ENCODE measurements at regions not wholly inside any gene's neighbourhood (a gene's known extent, or its start where the extent isn't known, plus 50 kb on each side); places are given as distances from the start of the nearest gene placed in this dataset.
A peak's percentile ranks its signal among the peaks of the same experiment; 100 is the strongest.

- H3K79me2 ChIP-seq (ENCODE audit: control insufficient read depth, low read length): no peaks in the 10 kb centered on the region
- no peak overlapping the region for H3K4me3 ChIP-seq (ENCODE audit: low read length)
- H3K9me2 ChIP-seq (replicated peaks; ENCODE audit: control insufficient read depth, low read length): no peaks in the 10 kb centered on the region
- TF ChIP-seq EZH2phosphoT487 (IDR thresholded peaks at IDR 0.05; ENCODE audit: borderline replicate concordance, low read length) (no peak), CTCF (IDR thresholded peaks at IDR 0.05; ENCODE audit: low read depth, low read length, poor library complexity, severe bottlenecking) (no peak)
- H3K9me3 ChIP-seq (ENCODE audit: control insufficient read depth, insufficient read depth, low read length): no peaks in the 10 kb centered on the region
- peaks cover 51% of the 10 kb centered on the region for H3K27me3 ChIP-seq (ENCODE audit: control insufficient read depth, low read length)
- H3F3A ChIP-seq (ENCODE audit: control insufficient read depth, insufficient read depth): no peaks in the 10 kb centered on the region
- H3K4me2 ChIP-seq (ENCODE audit: low read length): no peak overlapping the region
- no peaks in the 10 kb centered on the region for H3K4me1 ChIP-seq (ENCODE audit: control insufficient read depth, low read length)
- no peak overlapping the region for H3K27ac ChIP-seq (ENCODE audit: low read depth, low read length)
- H3K36me3 ChIP-seq (ENCODE audit: control insufficient read depth, low read length): no peaks in the 10 kb centered on the region
- no peaks in the 10 kb centered on the region for H4K20me1 ChIP-seq (ENCODE audit: control insufficient read depth, insufficient read depth, low read depth, low read length)
These were observed 351.3 kb downstream of the RRAGC start for GRCh38 chr1:38508232-38508631.

GRCh38 chr1:38507563-38507962 is 352.0 kb downstream of the RRAGC start:
- no peak overlapping the region for H3K27ac ChIP-seq (ENCODE audit: low read depth, low read length)

GRCh38 chr1:38505944-38506343 is 353.6 kb downstream of the RRAGC start:
- H3K9me3 ChIP-seq (ENCODE audit: control insufficient read depth, insufficient read depth, low read length): no peaks in the 10 kb centered on the region
- H3K36me3 ChIP-seq (ENCODE audit: control insufficient read depth, low read length): no peaks in the 10 kb centered on the region
- no peaks in the 10 kb centered on the region for H4K20me1 ChIP-seq (ENCODE audit: control insufficient read depth, insufficient read depth, low read depth, low read length)
- H3K27ac ChIP-seq (ENCODE audit: low read depth, low read length): no peak overlapping the region
- TF ChIP-seq EZH2phosphoT487 (IDR thresholded peaks at IDR 0.05; ENCODE audit: borderline replicate concordance, low read length): no peak
- TF ChIP-seq CTCF (IDR thresholded peaks at IDR 0.05; ENCODE audit: low read depth, low read length, poor library complexity, severe bottlenecking): no peak
- H3K4me3 ChIP-seq (ENCODE audit: low read length): no peak overlapping the region
- peaks cover 50% of the 10 kb centered on the region for H3K27me3 ChIP-seq (ENCODE audit: control insufficient read depth, low read length)
- no peaks in the 10 kb centered on the region for H3F3A ChIP-seq (ENCODE audit: control insufficient read depth, insufficient read depth)
- no peaks in the 10 kb centered on the region for H3K79me2 ChIP-seq (ENCODE audit: control insufficient read depth, low read length)
- H3K4me1 ChIP-seq (ENCODE audit: control insufficient read depth, low read length): no peaks in the 10 kb centered on the region
- no peak overlapping the region for H3K4me2 ChIP-seq (ENCODE audit: low read length)
- H3K9me2 ChIP-seq (replicated peaks; ENCODE audit: control insufficient read depth, low read length): no peaks in the 10 kb centered on the region

More at GRCh38 chr1:38507563-38507962, 352.0 kb downstream of the RRAGC start:
- Histone ChIP-seq H3K4me2 (ENCODE audit: low read length) (no peak overlapping the region), H3K36me3 (ENCODE audit: control insufficient read depth, low read length) (no peaks in the 10 kb centered on the region), H3K4me3 (ENCODE audit: low read length) (no peak overlapping the region), H3K27me3 (ENCODE audit: control insufficient read depth, low read length) (peaks cover 54% of the 10 kb centered on the region), H3K9me3 (ENCODE audit: control insufficient read depth, insufficient read depth, low read length) (no peaks in the 10 kb centered on the region), H3K9me2 (replicated peaks; ENCODE audit: control insufficient read depth, low read length) (no peaks in the 10 kb centered on the region), H3F3A (ENCODE audit: control insufficient read depth, insufficient read depth) (no peaks in the 10 kb centered on the region), H4K20me1 (ENCODE audit: control insufficient read depth, insufficient read depth, low read depth, low read length) (no peaks in the 10 kb centered on the region), H3K4me1 (ENCODE audit: control insufficient read depth, low read length) (no peaks in the 10 kb centered on the region), H3K79me2 (ENCODE audit: control insufficient read depth, low read length) (no peaks in the 10 kb centered on the region)
- no peak for TF ChIP-seq EZH2phosphoT487 (IDR thresholded peaks at IDR 0.05; ENCODE audit: borderline replicate concordance, low read length)
- TF ChIP-seq CTCF (IDR thresholded peaks at IDR 0.05; ENCODE audit: low read depth, low read length, poor library complexity, severe bottlenecking): no peak

- TF ChIP-seq CTCF (IDR thresholded peaks at IDR 0.05; ENCODE audit: low read depth, low read length, poor library complexity, severe bottlenecking): peak; percentile 47
- no peak for TF ChIP-seq EZH2phosphoT487 (IDR thresholded peaks at IDR 0.05; ENCODE audit: borderline replicate concordance, low read length)
- Histone ChIP-seq H3K27ac (ENCODE audit: low read depth, low read length) (no peak overlapping the region), H3K27me3 (ENCODE audit: control insufficient read depth, low read length) (peaks cover 22% of the 10 kb centered on the region)
These were observed 356.8 kb downstream of the RRAGC start for GRCh38 chr1:38502758-38503157.

More at GRCh38 chr1:38502758-38503157, 356.8 kb downstream of the RRAGC start:
- no peaks in the 10 kb centered on the region for H3K36me3 ChIP-seq (ENCODE audit: control insufficient read depth, low read length)
- no peaks in the 10 kb centered on the region for H4K20me1 ChIP-seq (ENCODE audit: control insufficient read depth, insufficient read depth, low read depth, low read length)
- H3K4me2 ChIP-seq (ENCODE audit: low read length): no peak overlapping the region
- H3K4me1 ChIP-seq (ENCODE audit: control insufficient read depth, low read length): peaks cover 7% of the 10 kb centered on the region
- H3K79me2 ChIP-seq (ENCODE audit: control insufficient read depth, low read length): no peaks in the 10 kb centered on the region
- no peak overlapping the region for H3K4me3 ChIP-seq (ENCODE audit: low read length)
- H3F3A ChIP-seq (ENCODE audit: control insufficient read depth, insufficient read depth): no peaks in the 10 kb centered on the region
- no peaks in the 10 kb centered on the region for H3K9me3 ChIP-seq (ENCODE audit: control insufficient read depth, insufficient read depth, low read length)
- H3K9me2 ChIP-seq (replicated peaks; ENCODE audit: control insufficient read depth, low read length): no peaks in the 10 kb centered on the region

Measured in DOHH2 (cell line).